ENCODE measurements at regions not wholly inside any gene's neighbourhood (a gene's known extent, or its start where the extent isn't known, plus 50 kb on each side); places are given as distances from the start of the nearest gene placed in this dataset.
"Not testable (repeated sequence)": the region's sequence is repeated elsewhere in the genome, so short reads cannot be mapped to it uniquely, and the experiment has no call there.

DNA sequence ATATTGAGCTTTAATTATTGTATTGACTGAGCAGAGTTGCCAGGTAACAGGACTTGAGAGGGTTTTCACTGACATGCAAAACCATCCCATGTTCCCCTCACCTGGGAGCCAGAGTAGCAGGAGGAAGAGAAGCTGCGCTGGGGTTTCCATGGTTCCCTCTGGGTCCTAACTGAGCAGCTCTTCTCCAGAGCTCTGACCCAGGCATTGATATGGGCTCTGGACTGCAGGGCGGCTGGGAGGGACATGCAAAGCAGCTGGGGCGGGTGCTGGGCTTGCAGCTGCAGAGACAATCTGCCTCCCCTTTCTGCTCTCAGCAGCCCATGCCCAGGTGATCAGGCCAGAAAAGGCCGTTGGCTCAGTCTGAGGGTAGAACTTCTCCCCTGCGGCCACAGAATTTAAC lies 451.5 kb downstream of the RPIA start:
- not testable (repeated sequence) for TF ChIP-seq MAX (IDR thresholded peaks at IDR 0.05; ENCODE audit: insufficient read depth, insufficient read length); POLR2A (IDR thresholded peaks at IDR 0.05; ENCODE audit: low read depth, low read length); CTCF (IDR thresholded peaks at IDR 0.05; ENCODE audit: extremely low read depth in 1 of 2, insufficient read depth in 1 of 2, low read depth in 1 of 2, low read length in 2 of 2); EZH2 (IDR thresholded peaks at IDR 0.05; ENCODE audit: borderline replicate concordance, low read depth, low read length, severe bottlenecking); POLR2AphosphoS5 (IDR thresholded peaks at IDR 0.05; ENCODE audit: insufficient read depth, low read depth, low read length); MYC (IDR thresholded peaks at IDR 0.05; ENCODE audit: low read depth, low read length)
